HEK293 (cell line): ENCODE measurements at regions not wholly inside any gene's neighbourhood (a gene's known extent, or its start where the extent isn't known, plus 50 kb on each side); places are given as distances from the start of the nearest gene placed in this dataset.

Experiments used
- CTCF ChIA-PET: fragments of 350-600 bp; formaldehyde crosslinking; extraction: SDS; loops from one replicate; lab custom pipeline; 2021; ENCODE audit warnings: antibody characterized with exemption; lab: Yijun Ruan, JAX
- POLR2A ChIA-PET: fragments of 300-600 bp; formaldehyde crosslinking; extraction: SDS; loops from one replicate; lab custom pipeline; 2020; ENCODE audit warnings: antibody characterized with exemption, inconsistent platforms; lab: Yijun Ruan, JAX
- H3K27ac ChIP-seq: fragments of 200-500 bp; sonication (Bioruptor generic); 2 replicates; pipeline ENCODE4 v1.5.1; 2014; ENCODE audit warnings: low read depth, low read length, control low read depth, inconsistent platforms; ENCODE audit errors: extremely low read depth
- H3K36me3 ChIP-seq, 2 experiments: fragments of 200-500 bp in 1 of 2; sonication (Bioruptor generic) in 1 of 2; 1 replicate in 1 of 2; 2 replicates in 1 of 2; pipeline ENCODE4 v1.5.1; 2014 to 2017; ENCODE audit warnings: inconsistent platforms in 2 of 2, low read length in 2 of 2; ENCODE audit not compliant: control insufficient read depth in 2 of 2, insufficient read depth in 1 of 2
- H3K4me1 ChIP-seq: fragments of 200-500 bp; sonication (Bioruptor generic); 2 replicates; pipeline ENCODE4 v1.5.1; 2014; ENCODE audit warnings: mild to moderate bottlenecking, low read length, inconsistent platforms; ENCODE audit not compliant: control insufficient read depth, insufficient read depth
- H3K4me3 ChIP-seq: 2 replicates; pipeline ENCODE4 v1.5.1; 2011; ENCODE audit warnings: low read depth, mild to moderate bottlenecking, control low read depth, low read length, moderate library complexity
- H3K9me3 ChIP-seq: fragments of 200-500 bp; sonication (Bioruptor generic); 2 replicates; pipeline ENCODE4 v1.5.1; 2014; ENCODE audit warnings: low read depth, low read length, inconsistent platforms; ENCODE audit not compliant: control insufficient read depth, insufficient read depth
- EGR2 ChIP-seq: fragments of 450-650 bp; formaldehyde crosslinking; IDR thresholded peaks from 2 replicates; pipeline ENCODE4 v1.5.1; 2016; ENCODE audit warnings: low read depth, missing biosample characterization, missing genetic modification characterization
- HIC1 ChIP-seq: fragments of 450-650 bp; formaldehyde crosslinking; IDR thresholded peaks from 2 replicates; pipeline ENCODE4 v1.5.1; 2016; ENCODE audit warnings: missing biosample characterization, missing genetic modification characterization
- MYNN ChIP-seq: fragments of 450-650 bp; formaldehyde crosslinking; IDR thresholded peaks from 2 replicates; pipeline ENCODE4 v1.5.1; 2016; ENCODE audit warnings: missing biosample characterization, missing genetic modification characterization, borderline replicate concordance
- PBX3 ChIP-seq: sonication (generic); formaldehyde crosslinking; IDR thresholded peaks from 2 replicates; pipeline ENCODE4 v1.8.1; 2022; ENCODE audit warnings: mild to moderate bottlenecking, moderate library complexity, missing genetic modification reagents
- RBAK ChIP-seq: fragments of 450-650 bp; formaldehyde crosslinking; IDR thresholded peaks from 2 replicates; pipeline ENCODE4 v1.5.1; 2016; ENCODE audit warnings: missing biosample characterization, missing genetic modification characterization
- ZBTB6 ChIP-seq: fragments of 450-650 bp; formaldehyde crosslinking; IDR thresholded peaks from 2 replicates; pipeline ENCODE4 v1.5.1; 2017; ENCODE audit warnings: missing biosample characterization, missing genetic modification characterization
- ZBTB8A ChIP-seq: fragments of 450-650 bp; formaldehyde crosslinking; IDR thresholded peaks from 2 replicates; pipeline ENCODE4 v1.5.1; 2016; ENCODE audit warnings: missing biosample characterization, missing genetic modification characterization
- ZFP3 ChIP-seq: fragments of 450-650 bp; formaldehyde crosslinking; IDR thresholded peaks from 2 replicates; pipeline ENCODE4 v1.5.1; 2016; ENCODE audit warnings: low read depth, missing biosample characterization, missing genetic modification characterization
- ZFP41 ChIP-seq: fragments of 450-650 bp; formaldehyde crosslinking; IDR thresholded peaks from 2 replicates; pipeline ENCODE4 v1.5.1; 2016; ENCODE audit warnings: missing biosample characterization, missing genetic modification characterization, borderline replicate concordance
- ZNF202 ChIP-seq: fragments of 450-650 bp; formaldehyde crosslinking; IDR thresholded peaks from 2 replicates; pipeline ENCODE4 v1.5.1; 2016; ENCODE audit warnings: missing biosample characterization, missing genetic modification characterization, borderline replicate concordance
- ZNF221 ChIP-seq: fragments of 450-650 bp; formaldehyde crosslinking; IDR thresholded peaks from 2 replicates; pipeline ENCODE4 v1.5.1; 2017; ENCODE audit warnings: missing biosample characterization, missing genetic modification characterization, borderline replicate concordance
- ZNF26 ChIP-seq: fragments of 450-650 bp; formaldehyde crosslinking; IDR thresholded peaks from 2 replicates; pipeline ENCODE4 v1.5.1; 2016; ENCODE audit warnings: missing biosample characterization, missing genetic modification characterization
- ZNF280D ChIP-seq: fragments of 450-650 bp; formaldehyde crosslinking; IDR thresholded peaks from 2 replicates; pipeline ENCODE4 v1.5.1; 2016; ENCODE audit warnings: missing biosample characterization, missing genetic modification characterization
- ZNF362 ChIP-seq: fragments of 450-650 bp; formaldehyde crosslinking; IDR thresholded peaks from 2 replicates; pipeline ENCODE4 v1.5.1; 2016; ENCODE audit warnings: missing biosample characterization, missing genetic modification characterization
- ZNF398 ChIP-seq: fragments of 450-650 bp; formaldehyde crosslinking; IDR thresholded peaks from 2 replicates; pipeline ENCODE4 v1.5.1; 2017; ENCODE audit warnings: missing biosample characterization, missing genetic modification characterization
- ZNF580 ChIP-seq: fragments of 450-650 bp; formaldehyde crosslinking; IDR thresholded peaks from 2 replicates; pipeline ENCODE4 v1.5.1; 2016; ENCODE audit warnings: missing biosample characterization, missing genetic modification characterization
- ZNF701 ChIP-seq: fragments of 450-650 bp; formaldehyde crosslinking; IDR thresholded peaks from 2 replicates; pipeline ENCODE4 v1.5.1; 2016; ENCODE audit warnings: missing biosample characterization, missing genetic modification characterization
- ZNF707 ChIP-seq: fragments of 450-650 bp; formaldehyde crosslinking; IDR thresholded peaks from 2 replicates; pipeline ENCODE4 v1.5.1; 2016; ENCODE audit warnings: missing biosample characterization, missing genetic modification characterization

- CTCF ChIA-PET: interaction anchor here (0.6 to 1.6 kb wide), 2 partner anchors 9 to 43 kb away, joined by 3 to 8 read pairs; no protein-coding TSS in a partner anchor
- no peak overlapping the region for H3K27ac ChIP-seq
- TF ChIP-seq ZNF362 (no peak), ZNF280D (tag by site-specific recombination) (no peak), ZNF398 (tag by site-specific recombination) (no peak), ZBTB6 (tag by site-specific recombination) (no peak), ZNF707 (tag by site-specific recombination) (no peak), PBX3 (no peak), MYNN (no peak), ZNF580 (tag by site-specific recombination) (no peak), ZNF26 (tag by site-specific recombination) (no peak), ZFP3 (tag by site-specific recombination) (no peak), EGR2 (tag by site-specific recombination) (no peak), ZNF221 (tag by site-specific recombination) (no peak), HIC1 (tag by site-specific recombination) (no peak), ZNF701 (tag by site-specific recombination) (no peak), ZFP41 (tag by site-specific recombination) (no peak), ZBTB8A (tag by site-specific recombination) (no peak), RBAK (no peak), ZNF202 (tag by site-specific recombination) (no peak)
Measured at GRCh38 chr18:24841536-24841935, 381.1 kb downstream of the HRH4 start.

More at GRCh38 chr18:24841536-24841935, 381.1 kb downstream of the HRH4 start:
- Histone ChIP-seq H3K4me1 (no peaks in the 10 kb centered on the region), H3K36me3 (no peaks in the 10 kb centered on the region), H3K9me3 (no peaks in the 10 kb centered on the region), H3K4me3 (no peak overlapping the region)
- POLR2A ChIA-PET: no interaction called here
